NOMO-1 (cell line): ENCODE measurements at regions not wholly inside any gene's neighbourhood (a gene's known extent, or its start where the extent isn't known, plus 50 kb on each side); places are given as distances from the start of the nearest gene placed in this dataset.

Source experiments
- DNase-seq, 2 experiments: peaks; one replicate each; lab custom pipeline; 2025; ENCODE audit not compliant: unreplicated experiment in 2 of 2; lab: John Stamatoyannopoulos, UW

GRCh38 chr1:208298593-208299269 is 54.5 kb upstream of the PLXNA2 start:
- DNase-seq: no peak

- no peak for DNase-seq
Measured at GRCh38 chr1:208300084-208300770, 56.0 kb upstream of the PLXNA2 start.

- DNase-seq: no peak
Measured at GRCh38 chr1:208302699-208303238, 58.6 kb upstream of the PLXNA2 start.

- DNase-seq: no peak
Measured at GRCh38 chr1:208303743-208304712, 59.8 kb upstream of the PLXNA2 start.

GRCh38 chr1:208308221-208308620 is 64.0 kb upstream of the PLXNA2 start:
- DNase-seq: no peak

GRCh38 chr1:208309771-208310170 is 65.6 kb upstream of the PLXNA2 start:
- no peak for DNase-seq

- DNase-seq: no peak
Measured at GRCh38 chr1:208312706-208313105, 68.5 kb upstream of the PLXNA2 start.

GRCh38 chr1:208314431-208314830 is 70.2 kb upstream of the PLXNA2 start:
- no peak for DNase-seq

- no peak for DNase-seq
Measured at GRCh38 chr1:208318150-208318734, 74.1 kb upstream of the PLXNA2 start.

GRCh38 chr1:208324005-208324404 is 79.8 kb upstream of the PLXNA2 start:
- DNase-seq: no peak

- DNase-seq: no peak
Measured at GRCh38 chr1:208326033-208326432, 81.8 kb upstream of the PLXNA2 start.

GRCh38 chr1:208329300-208329699 is 85.1 kb upstream of the PLXNA2 start:
- DNase-seq: no peak

GRCh38 chr1:208332036-208332773 is 88.0 kb upstream of the PLXNA2 start:
- DNase-seq: no peak

- no peak for DNase-seq
Measured at GRCh38 chr1:208332774-208333126, 88.6 kb upstream of the PLXNA2 start.

GRCh38 chr1:208333676-208334075 is 89.5 kb upstream of the PLXNA2 start:
- no peak for DNase-seq

GRCh38 chr1:208335371-208336136 is 91.4 kb upstream of the PLXNA2 start:
- DNase-seq: no peak

- no peak for DNase-seq
Measured at GRCh38 chr1:208336137-208336518, 91.9 kb upstream of the PLXNA2 start.

GRCh38 chr1:208339911-208340310 is 95.7 kb upstream of the PLXNA2 start:
- DNase-seq: no peak

- DNase-seq: no peak
Measured at GRCh38 chr1:208343226-208343625, 99.0 kb upstream of the PLXNA2 start.
